HEK293 (cell line): ENCODE measurements at regions not wholly inside any gene's neighbourhood (a gene's known extent, or its start where the extent isn't known, plus 50 kb on each side); places are given as distances from the start of the nearest gene placed in this dataset.

Experiments
- CTCF ChIA-PET: fragments of 350-600 bp; formaldehyde crosslinking; extraction: SDS; loops from one replicate; lab custom pipeline; 2021; ENCODE audit warnings: antibody characterized with exemption; lab: Yijun Ruan, JAX
- POLR2A ChIA-PET: fragments of 300-600 bp; formaldehyde crosslinking; extraction: SDS; loops from one replicate; lab custom pipeline; 2020; ENCODE audit warnings: antibody characterized with exemption, inconsistent platforms; lab: Yijun Ruan, JAX
- H3K27ac ChIP-seq: fragments of 200-500 bp; sonication (Bioruptor generic); 2 replicates; pipeline ENCODE4 v1.5.1; 2014; ENCODE audit warnings: low read depth, low read length, control low read depth, inconsistent platforms; ENCODE audit errors: extremely low read depth
- H3K36me3 ChIP-seq, 2 experiments: fragments of 200-500 bp in 1 of 2; sonication (Bioruptor generic) in 1 of 2; 1 replicate in 1 of 2; 2 replicates in 1 of 2; pipeline ENCODE4 v1.5.1; 2014 to 2017; ENCODE audit warnings: inconsistent platforms in 2 of 2, low read length in 2 of 2; ENCODE audit not compliant: control insufficient read depth in 2 of 2, insufficient read depth in 1 of 2
- H3K4me1 ChIP-seq: fragments of 200-500 bp; sonication (Bioruptor generic); 2 replicates; pipeline ENCODE4 v1.5.1; 2014; ENCODE audit warnings: mild to moderate bottlenecking, low read length, inconsistent platforms; ENCODE audit not compliant: control insufficient read depth, insufficient read depth
- H3K4me3 ChIP-seq: 2 replicates; pipeline ENCODE4 v1.5.1; 2011; ENCODE audit warnings: low read depth, mild to moderate bottlenecking, control low read depth, low read length, moderate library complexity
- H3K9me3 ChIP-seq: fragments of 200-500 bp; sonication (Bioruptor generic); 2 replicates; pipeline ENCODE4 v1.5.1; 2014; ENCODE audit warnings: low read depth, low read length, inconsistent platforms; ENCODE audit not compliant: control insufficient read depth, insufficient read depth
- GLIS1 ChIP-seq: fragments of 450-650 bp; formaldehyde crosslinking; IDR thresholded peaks from 2 replicates; pipeline ENCODE4 v1.5.1; 2016; ENCODE audit warnings: missing biosample characterization, missing genetic modification characterization
- GLIS2 ChIP-seq: fragments of 450-650 bp; formaldehyde crosslinking; IDR thresholded peaks from 2 replicates; pipeline ENCODE4 v1.5.1; 2016; ENCODE audit warnings: missing biosample characterization, missing genetic modification characterization
- KLF7 ChIP-seq: fragments of 450-650 bp; formaldehyde crosslinking; IDR thresholded peaks from 2 replicates; pipeline ENCODE4 v1.5.1; 2016; ENCODE audit warnings: missing biosample characterization, missing genetic modification characterization, borderline replicate concordance
- MEIS1 ChIP-seq: sonication (generic); formaldehyde crosslinking; IDR thresholded peaks from 2 replicates; pipeline ENCODE4 v1.8.1; 2022; ENCODE audit warnings: missing genetic modification reagents, mild to moderate bottlenecking, borderline replicate concordance
- ZBTB11 ChIP-seq: fragments of 450-650 bp; formaldehyde crosslinking; conservative IDR thresholded peaks from 2 replicates; pipeline ENCODE4 v1.5.1; 2016; ENCODE audit warnings: low read depth, missing biosample characterization, missing genetic modification characterization
- ZBTB8A ChIP-seq: fragments of 450-650 bp; formaldehyde crosslinking; IDR thresholded peaks from 2 replicates; pipeline ENCODE4 v1.5.1; 2016; ENCODE audit warnings: missing biosample characterization, missing genetic modification characterization
- ZIC2 ChIP-seq: fragments of 450-650 bp; formaldehyde crosslinking; IDR thresholded peaks from 2 replicates; pipeline ENCODE4 v1.5.1; 2016; ENCODE audit warnings: missing biosample characterization, missing genetic modification characterization
- ZNF10 ChIP-seq: fragments of 450-650 bp; formaldehyde crosslinking; IDR thresholded peaks from 2 replicates; pipeline ENCODE4 v1.5.1; 2017; ENCODE audit warnings: missing biosample characterization, missing genetic modification characterization
- ZNF174 ChIP-seq: fragments of 450-650 bp; formaldehyde crosslinking; IDR thresholded peaks from 2 replicates; pipeline ENCODE4 v1.5.0; 2017; ENCODE audit warnings: missing biosample characterization, mild to moderate bottlenecking, missing genetic modification characterization
- ZNF175 ChIP-seq: fragments of 450-650 bp; formaldehyde crosslinking; IDR thresholded peaks from 2 replicates; pipeline ENCODE4 v1.5.1; 2016; ENCODE audit warnings: missing biosample characterization, missing genetic modification characterization
- ZNF18 ChIP-seq: fragments of 450-650 bp; formaldehyde crosslinking; IDR thresholded peaks from 2 replicates; pipeline ENCODE4 v1.5.1; 2016; ENCODE audit warnings: missing biosample characterization, missing genetic modification characterization
- ZNF202 ChIP-seq: fragments of 450-650 bp; formaldehyde crosslinking; IDR thresholded peaks from 2 replicates; pipeline ENCODE4 v1.5.1; 2016; ENCODE audit warnings: missing biosample characterization, missing genetic modification characterization, borderline replicate concordance
- ZNF211 ChIP-seq: fragments of 450-650 bp; formaldehyde crosslinking; IDR thresholded peaks from 2 replicates; pipeline ENCODE4 v1.5.1; 2016; ENCODE audit warnings: low read depth, missing biosample characterization, missing genetic modification characterization
- ZNF214 ChIP-seq: fragments of 450-650 bp; formaldehyde crosslinking; IDR thresholded peaks from 2 replicates; pipeline ENCODE4 v1.5.1; 2017; ENCODE audit warnings: missing biosample characterization, mild to moderate bottlenecking, missing genetic modification characterization, borderline replicate concordance
- ZNF274 ChIP-seq, 2 experiments: fragments of 200-500 bp in 1 of 2; fragments of 450-650 bp in 1 of 2; sonication (Bioruptor generic) in 1 of 2; formaldehyde crosslinking in 1 of 2; IDR thresholded peaks; 2 replicates each; pipeline versions ENCODE4 v1.5.1 to v1.6.1; 2014 to 2016; ENCODE audit warnings: borderline replicate concordance in 1 of 2, inconsistent platforms in 1 of 2, low read length in 1 of 2, missing biosample characterization in 1 of 2, missing genetic modification characterization in 1 of 2
- ZNF350 ChIP-seq: fragments of 450-650 bp; formaldehyde crosslinking; IDR thresholded peaks from 2 replicates; pipeline ENCODE4 v1.5.0; 2017; ENCODE audit warnings: missing biosample characterization, mild to moderate bottlenecking, missing genetic modification characterization
- ZNF37A ChIP-seq: fragments of 450-650 bp; IDR thresholded peaks from 2 replicates; pipeline ENCODE4 v1.5.1; 2018; ENCODE audit warnings: missing biosample characterization, missing genetic modification characterization
- ZNF514 ChIP-seq: fragments of 450-650 bp; formaldehyde crosslinking; IDR thresholded peaks from 2 replicates; pipeline ENCODE4 v1.5.1; 2016; ENCODE audit warnings: missing biosample characterization, missing genetic modification characterization
- ZNF529 ChIP-seq: fragments of 450-650 bp; formaldehyde crosslinking; IDR thresholded peaks from 2 replicates; pipeline ENCODE4 v1.5.1; 2017; ENCODE audit warnings: missing genetic modification characterization, missing biosample characterization; ENCODE audit not compliant: insufficient replicate concordance
- ZNF544 ChIP-seq: fragments of 450-650 bp; formaldehyde crosslinking; IDR thresholded peaks from 2 replicates; pipeline ENCODE4 v1.5.0; 2017; ENCODE audit warnings: missing biosample characterization, missing genetic modification characterization
- ZNF561 ChIP-seq: fragments of 450-650 bp; IDR thresholded peaks from 2 replicates; pipeline ENCODE4 v1.5.1; 2018; ENCODE audit warnings: missing biosample characterization, missing genetic modification characterization, borderline replicate concordance
- ZNF707 ChIP-seq: fragments of 450-650 bp; formaldehyde crosslinking; IDR thresholded peaks from 2 replicates; pipeline ENCODE4 v1.5.1; 2016; ENCODE audit warnings: missing biosample characterization, missing genetic modification characterization
- ZNF76 ChIP-seq: fragments of 450-650 bp; formaldehyde crosslinking; IDR thresholded peaks from 2 replicates; pipeline ENCODE4; 2016; ENCODE audit warnings: low read depth, missing biosample characterization, missing genetic modification characterization, borderline replicate concordance
- ZNF791 ChIP-seq: fragments of 450-650 bp; formaldehyde crosslinking; IDR thresholded peaks from 2 replicates; pipeline ENCODE4 v1.5.1; 2016; ENCODE audit warnings: missing biosample characterization, missing genetic modification characterization
- TF ChIP-seq, protein P1 (sequence below): fragments of 450-650 bp; formaldehyde crosslinking; IDR thresholded peaks from 2 replicates; pipeline ENCODE4 v1.5.1; 2017; ENCODE audit warnings: missing biosample characterization, missing genetic modification characterization

DNA sequence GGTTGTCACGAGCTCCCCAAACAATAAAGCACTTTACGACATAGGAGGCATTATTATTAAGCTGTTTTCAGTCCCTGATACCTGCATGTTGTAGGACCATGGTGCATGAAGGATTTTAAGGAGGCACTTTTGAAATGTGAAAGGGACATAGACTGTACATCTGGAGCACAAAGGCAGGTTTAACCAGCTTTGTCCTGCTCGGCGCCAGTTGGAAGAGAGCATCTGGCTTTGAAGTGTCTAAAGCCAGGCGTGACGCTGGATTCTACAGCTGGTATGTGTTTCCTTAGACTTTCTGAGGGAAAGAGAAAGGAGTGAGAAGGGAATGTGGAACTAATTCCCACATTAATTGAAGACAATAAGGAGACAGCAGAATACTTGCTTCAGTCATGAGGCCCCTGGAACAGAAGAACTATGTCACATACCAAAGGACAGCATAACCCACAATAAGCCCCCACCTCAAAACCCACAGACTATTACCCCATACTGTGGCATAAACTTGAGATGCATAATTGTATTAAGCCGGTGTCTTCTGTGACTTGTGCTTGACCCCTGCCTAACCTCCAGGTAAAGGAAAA is 381.0 kb upstream of the MEX3C start (continued):
- no peak for TF ChIP-seq ZBTB11 (tag by site-specific recombination)
- no peak for TF ChIP-seq ZNF214 (tag by site-specific recombination)
- TF ChIP-seq ZNF561 (tag by site-specific recombination) = no peak
- TF ChIP-seq ZNF707 (tag by site-specific recombination) = no peak
- no peak for TF ChIP-seq ZNF274 (IDR thresholded peaks at IDR 0.05; ENCODE audit: low read length)
- no peak for TF ChIP-seq ZNF274 (tag by site-specific recombination; IDR thresholded peaks at IDR 0.05; ENCODE audit: borderline replicate concordance)
- TF ChIP-seq ZIC2 (tag by site-specific recombination) = no peak
- no peak for TF ChIP-seq ZNF10
- TF ChIP-seq, all 188 proteins: peak for 0

- ChIA-PET POLR2A (no interaction called here), CTCF (no interaction called here)
- no peak overlapping the region for H3K4me3 ChIP-seq
- TF ChIP-seq ZNF76 (no peak), ZNF350 (no peak), ZNF174 (no peak), ZNF561 (tag by site-specific recombination) (no peak), ZNF175 (tag by site-specific recombination) (no peak), ZNF544 (tag by site-specific recombination) (no peak), ZNF791 (tag by site-specific recombination) (no peak), KLF7 (tag by site-specific recombination) (no peak), MEIS1 (CRISPR knock-in tag) (no peak), ZNF211 (tag by site-specific recombination) (no peak), ZNF514 (tag by site-specific recombination) (no peak), GLIS2 (tag by site-specific recombination) (no peak), ZNF202 (no peak), GLIS1 (no peak), ZNF18 (no peak), ZNF37A (tag by site-specific recombination) (no peak), ZNF529 (tag by site-specific recombination) (no peak), ZBTB8A (no peak)
- TF ChIP-seq, protein P1, sequence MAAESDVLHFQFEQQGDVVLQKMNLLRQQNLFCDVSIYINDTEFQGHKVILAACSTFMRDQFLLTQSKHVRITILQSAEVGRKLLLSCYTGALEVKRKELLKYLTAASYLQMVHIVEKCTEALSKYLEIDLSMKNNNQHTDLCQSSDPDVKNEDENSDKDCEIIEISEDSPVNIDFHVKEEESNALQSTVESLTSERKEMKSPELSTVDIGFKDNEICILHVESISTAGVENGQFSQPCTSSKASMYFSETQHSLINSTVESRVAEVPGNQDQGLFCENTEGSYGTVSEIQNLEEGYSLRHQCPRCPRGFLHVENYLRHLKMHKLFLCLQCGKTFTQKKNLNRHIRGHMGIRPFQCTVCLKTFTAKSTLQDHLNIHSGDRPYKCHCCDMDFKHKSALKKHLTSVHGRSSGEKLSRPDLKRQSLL (tag by site-specific recombination) = no peak
- no peak overlapping the region for H3K27ac ChIP-seq
- no peaks in the 10 kb centered on the region for H3K9me3 ChIP-seq
- no peaks in the 10 kb centered on the region for H3K36me3 ChIP-seq
- no peaks in the 10 kb centered on the region for H3K4me1 ChIP-seq
Observed at GRCh38 chr18:51580580-51580979, 383.1 kb upstream of the MEX3C start.
